Lower lobe of right lung (tissue), 2 donors: ENCODE measurements at regions not wholly inside any gene's neighbourhood (a gene's known extent, or its start where the extent isn't known, plus 50 kb on each side); places are given as distances from the start of the nearest gene placed in this dataset.

Experiments
- ATAC-seq, 2 donors: fragments of 200-7000 bp; cut with Tn5 transposase; one replicate each; pipeline ENCODE4 v1.9.1; 2020 to 2022; ENCODE audit warnings: mild to moderate bottlenecking in 2 of 2, moderate library complexity in 2 of 2
- DNase-seq: peaks from one replicate; pipeline ENCODE4 v3.0.0-alpha.2; 2020
- H3K27ac ChIP-seq: fragments of 200-600 bp; one replicate; pipeline ENCODE4 v1.8.0; 2022
- H3K27me3 ChIP-seq: fragments of 200-600 bp; one replicate; pipeline ENCODE4 v1.8.0; 2022; ENCODE audit warnings: low read depth
- H3K36me3 ChIP-seq: fragments of 200-600 bp; one replicate; pipeline ENCODE4 v1.8.0; 2022; ENCODE audit warnings: mild to moderate bottlenecking
- H3K4me1 ChIP-seq: fragments of 200-600 bp; one replicate; pipeline ENCODE4 v1.8.0; 2022
- H3K4me3 ChIP-seq: fragments of 200-600 bp; one replicate; pipeline ENCODE4 v1.8.0; 2022; ENCODE audit warnings: mild to moderate bottlenecking
- H3K9me3 ChIP-seq: fragments of 200-600 bp; one replicate; pipeline ENCODE4 v1.8.0; 2022
- intact Hi-C: fragments of 100-400 bp; cut with DNase I; formaldehyde crosslinking; loops from one replicate; pipeline ENCODE4 v1.11.0; 2022
- TF ChIP-seq, protein P1 (sequence below): fragments of 200-600 bp; IDR thresholded peaks from one replicate; pipeline ENCODE4 v1.8.0; 2022; ENCODE audit warnings: antibody characterized with exemption, mild to moderate bottlenecking
- donor health status: DM: no; HTN: yes; CAD: no; lungs with severe emphysema.

DNA sequence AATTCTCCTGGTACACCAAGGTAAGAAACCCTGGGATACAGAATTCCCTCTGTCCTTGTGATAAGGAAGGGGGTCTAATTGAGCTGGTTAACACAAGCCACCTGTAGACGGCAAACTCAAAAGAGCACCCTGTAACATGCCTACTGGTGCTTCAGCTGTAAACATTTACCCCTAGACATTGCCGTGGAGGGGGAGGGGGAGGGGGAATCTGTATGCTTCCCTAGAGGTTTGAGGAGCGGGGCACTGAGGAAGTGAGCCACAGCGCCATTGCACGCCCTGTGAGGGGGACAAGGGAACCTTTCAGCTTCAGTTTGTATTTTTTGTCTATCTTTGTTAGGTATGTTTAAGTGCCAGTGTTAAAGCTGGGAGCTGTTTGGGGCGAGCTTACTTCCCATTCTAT is 99.8 kb downstream of the AASDHPPT start:
- H3K27me3 ChIP-seq = no peaks in the 10 kb centered on the region
- DNase-seq = no peak
- TF ChIP-seq, protein P1, sequence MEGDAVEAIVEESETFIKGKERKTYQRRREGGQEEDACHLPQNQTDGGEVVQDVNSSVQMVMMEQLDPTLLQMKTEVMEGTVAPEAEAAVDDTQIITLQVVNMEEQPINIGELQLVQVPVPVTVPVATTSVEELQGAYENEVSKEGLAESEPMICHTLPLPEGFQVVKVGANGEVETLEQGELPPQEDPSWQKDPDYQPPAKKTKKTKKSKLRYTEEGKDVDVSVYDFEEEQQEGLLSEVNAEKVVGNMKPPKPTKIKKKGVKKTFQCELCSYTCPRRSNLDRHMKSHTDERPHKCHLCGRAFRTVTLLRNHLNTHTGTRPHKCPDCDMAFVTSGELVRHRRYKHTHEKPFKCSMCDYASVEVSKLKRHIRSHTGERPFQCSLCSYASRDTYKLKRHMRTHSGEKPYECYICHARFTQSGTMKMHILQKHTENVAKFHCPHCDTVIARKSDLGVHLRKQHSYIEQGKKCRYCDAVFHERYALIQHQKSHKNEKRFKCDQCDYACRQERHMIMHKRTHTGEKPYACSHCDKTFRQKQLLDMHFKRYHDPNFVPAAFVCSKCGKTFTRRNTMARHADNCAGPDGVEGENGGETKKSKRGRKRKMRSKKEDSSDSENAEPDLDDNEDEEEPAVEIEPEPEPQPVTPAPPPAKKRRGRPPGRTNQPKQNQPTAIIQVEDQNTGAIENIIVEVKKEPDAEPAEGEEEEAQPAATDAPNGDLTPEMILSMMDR = no peak
- H3K4me3 ChIP-seq = no peak overlapping the region
- H3K9me3 ChIP-seq = no peaks in the 10 kb centered on the region
- H3K4me1 ChIP-seq = no peaks in the 10 kb centered on the region
- no peaks in the 10 kb centered on the region for H3K36me3 ChIP-seq
- intact Hi-C loops = no loop called here
- no peak for ATAC-seq
- H3K27ac ChIP-seq = no peak overlapping the region

- ATAC-seq = no peak
- Histone ChIP-seq H3K27ac (no peak overlapping the region), H3K4me1 (no peaks in the 10 kb centered on the region), H3K27me3 (no peaks in the 10 kb centered on the region), H3K4me3 (no peak overlapping the region), H3K36me3 (no peaks in the 10 kb centered on the region), H3K9me3 (no peaks in the 10 kb centered on the region)
- intact Hi-C loops = no loop called here
- no peak for DNase-seq
- TF ChIP-seq, protein P1 = no peak
Observed at GRCh38 chr11:106178361-106178760, 100.9 kb downstream of the AASDHPPT start.

DNA sequence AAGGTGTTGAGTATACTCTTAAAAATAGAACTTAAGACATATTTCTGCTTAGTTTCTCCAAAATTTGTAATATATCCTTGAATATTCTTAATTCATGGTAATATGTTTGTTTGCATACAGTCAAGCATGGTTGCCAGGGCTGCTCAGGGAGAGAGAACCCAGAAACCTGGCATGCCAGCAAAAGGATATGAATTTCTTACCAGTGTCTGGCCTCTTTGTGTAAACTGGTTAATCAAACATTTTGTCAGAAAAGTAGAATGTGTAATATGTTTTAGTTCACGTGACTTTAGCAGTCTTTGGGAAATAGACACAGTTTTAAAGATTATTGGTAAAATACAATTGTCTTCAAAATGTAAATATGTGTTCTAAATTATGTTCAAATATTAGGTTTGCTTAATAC is 101.6 kb downstream of the AASDHPPT start:
- Histone ChIP-seq H3K4me1 (no peaks in the 10 kb centered on the region), H3K27me3 (no peaks in the 10 kb centered on the region), H3K27ac (no peak overlapping the region), H3K36me3 (no peaks in the 10 kb centered on the region), H3K9me3 (no peaks in the 10 kb centered on the region), H3K4me3 (no peak overlapping the region)
- intact Hi-C loops = no loop called here
- TF ChIP-seq, protein P1 = no peak
- DNase-seq = no peak
- no peak for ATAC-seq

- Histone ChIP-seq H3K9me3 (no peaks in the 10 kb centered on the region), H3K4me3 (no peak overlapping the region), H3K27ac (no peak overlapping the region), H3K36me3 (no peaks in the 10 kb centered on the region), H3K4me1 (no peaks in the 10 kb centered on the region), H3K27me3 (no peaks in the 10 kb centered on the region)
- ATAC-seq (no peak), DNase-seq (no peak)
- intact Hi-C loops = no loop called here
- TF ChIP-seq, protein P1 = no peak
Observed at GRCh38 chr11:106186630-106187029, 109.2 kb downstream of the AASDHPPT start.

DNA sequence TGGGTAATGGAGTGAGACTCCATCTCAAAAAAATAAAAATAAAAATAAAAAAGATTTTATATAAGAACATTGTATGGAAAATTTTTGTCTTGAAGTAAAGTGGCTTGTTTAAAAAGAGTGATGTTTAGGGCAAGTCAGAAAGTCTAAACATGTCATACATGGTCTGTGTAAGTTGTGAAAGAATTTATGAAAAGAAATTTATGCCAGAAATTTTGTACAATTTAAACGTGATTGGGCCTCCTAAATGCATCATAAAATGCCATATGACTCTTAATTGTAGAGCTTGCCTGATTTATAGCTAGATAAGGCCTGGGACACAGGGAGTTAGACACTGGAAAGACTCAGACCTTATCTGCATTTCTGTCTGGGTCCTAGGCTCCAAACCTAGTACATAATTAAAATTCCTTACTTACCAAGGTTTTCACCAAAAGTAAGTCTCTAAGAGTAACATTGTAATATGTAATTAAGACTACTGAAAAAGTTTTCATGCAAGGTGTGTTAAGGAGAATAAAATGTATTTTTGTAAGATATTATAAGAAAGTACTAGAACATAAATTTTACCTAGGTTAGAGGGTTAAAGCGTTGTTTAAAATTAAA is 110.5 kb downstream of the AASDHPPT start:
- no peaks in the 10 kb centered on the region for H3K27me3 ChIP-seq
- H3K4me3 ChIP-seq = no peak overlapping the region
- DNase-seq = no peak
- H3K27ac ChIP-seq = no peak overlapping the region
- H3K4me1 ChIP-seq = no peaks in the 10 kb centered on the region
- no peak for ATAC-seq
- no peaks in the 10 kb centered on the region for H3K9me3 ChIP-seq
- H3K36me3 ChIP-seq = no peaks in the 10 kb centered on the region
- intact Hi-C loops = no loop called here
- TF ChIP-seq, protein P1 = no peak

- intact Hi-C loops = no loop called here
- TF ChIP-seq, protein P1 = no peak
- no peak for DNase-seq
Observed at GRCh38 chr11:106193956-106194355, 116.5 kb downstream of the AASDHPPT start.

More at GRCh38 chr11:106193956-106194355, 116.5 kb downstream of the AASDHPPT start:
- H3K27ac ChIP-seq = no peak overlapping the region
- H3K36me3 ChIP-seq = no peaks in the 10 kb centered on the region
- no peaks in the 10 kb centered on the region for H3K4me1 ChIP-seq
- H3K4me3 ChIP-seq = no peak overlapping the region
- no peaks in the 10 kb centered on the region for H3K27me3 ChIP-seq
- no peak for ATAC-seq
- no peaks in the 10 kb centered on the region for H3K9me3 ChIP-seq
